GM10266 (cell line): ENCODE measurements at regions not wholly inside any gene's neighbourhood (a gene's known extent, or its start where the extent isn't known, plus 50 kb on each side); places are given as distances from the start of the nearest gene placed in this dataset.
"Not testable (repeated sequence)": the region's sequence is repeated elsewhere in the genome, so short reads cannot be mapped to it uniquely, and the experiment has no call there.

Experiments used
- DNase-seq: peaks from one replicate; pipeline ENCODE4 v3.0.0; 2012; ENCODE audit errors: extremely low spot score
- TF ChIP-seq, protein P1 (sequence below): IDR thresholded peaks from 2 replicates; pipeline ENCODE4 v1.5.1; 2012; ENCODE audit warnings: mild to moderate bottlenecking, low read depth; ENCODE audit not compliant: control insufficient read depth, insufficient read depth; ENCODE audit errors: missing control alignments

DNA sequence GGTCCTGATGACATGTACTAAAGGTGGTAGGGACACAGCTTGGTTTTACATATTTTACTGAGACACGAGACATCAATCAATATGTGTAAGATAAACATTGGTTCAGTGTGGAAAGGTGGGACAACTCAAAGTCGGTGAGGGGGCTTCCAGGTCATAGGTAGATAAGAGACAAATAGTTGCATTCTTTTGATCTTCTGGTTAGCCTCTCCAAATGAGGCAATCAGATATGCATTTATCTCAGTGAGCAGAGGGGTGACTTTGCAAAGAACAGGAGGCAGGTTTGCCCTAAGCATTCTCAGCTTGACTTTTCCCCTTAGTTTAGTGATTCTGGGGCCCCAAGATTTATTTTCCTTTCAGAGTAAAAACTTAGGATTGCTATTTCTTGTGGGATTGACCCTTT is 706.9 kb downstream of the GLUD2 start:
- DNase-seq = no peak
- TF ChIP-seq, protein P1, sequence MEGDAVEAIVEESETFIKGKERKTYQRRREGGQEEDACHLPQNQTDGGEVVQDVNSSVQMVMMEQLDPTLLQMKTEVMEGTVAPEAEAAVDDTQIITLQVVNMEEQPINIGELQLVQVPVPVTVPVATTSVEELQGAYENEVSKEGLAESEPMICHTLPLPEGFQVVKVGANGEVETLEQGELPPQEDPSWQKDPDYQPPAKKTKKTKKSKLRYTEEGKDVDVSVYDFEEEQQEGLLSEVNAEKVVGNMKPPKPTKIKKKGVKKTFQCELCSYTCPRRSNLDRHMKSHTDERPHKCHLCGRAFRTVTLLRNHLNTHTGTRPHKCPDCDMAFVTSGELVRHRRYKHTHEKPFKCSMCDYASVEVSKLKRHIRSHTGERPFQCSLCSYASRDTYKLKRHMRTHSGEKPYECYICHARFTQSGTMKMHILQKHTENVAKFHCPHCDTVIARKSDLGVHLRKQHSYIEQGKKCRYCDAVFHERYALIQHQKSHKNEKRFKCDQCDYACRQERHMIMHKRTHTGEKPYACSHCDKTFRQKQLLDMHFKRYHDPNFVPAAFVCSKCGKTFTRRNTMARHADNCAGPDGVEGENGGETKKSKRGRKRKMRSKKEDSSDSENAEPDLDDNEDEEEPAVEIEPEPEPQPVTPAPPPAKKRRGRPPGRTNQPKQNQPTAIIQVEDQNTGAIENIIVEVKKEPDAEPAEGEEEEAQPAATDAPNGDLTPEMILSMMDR = no peak

DNA sequence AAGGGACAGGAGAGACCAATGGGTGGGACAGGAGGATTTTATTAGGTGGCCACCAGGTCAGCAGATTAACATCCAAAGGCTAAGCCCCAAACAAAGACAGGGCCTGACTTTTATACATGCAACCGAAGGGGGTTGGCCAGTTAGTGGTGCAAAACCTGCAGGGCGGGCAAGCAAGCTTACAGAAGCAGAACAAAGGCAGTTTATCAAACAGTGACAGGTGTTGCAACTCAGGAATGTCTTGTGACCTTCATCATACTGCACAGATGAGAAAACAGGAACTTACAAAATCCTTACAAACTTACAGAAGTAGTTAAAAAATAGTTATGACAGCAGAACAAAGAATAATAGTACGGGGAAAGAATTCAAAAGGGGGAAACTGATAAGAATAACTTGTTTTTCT is 708.1 kb downstream of the GLUD2 start:
- no peak for DNase-seq
- TF ChIP-seq, protein P1 = no peak

DNA sequence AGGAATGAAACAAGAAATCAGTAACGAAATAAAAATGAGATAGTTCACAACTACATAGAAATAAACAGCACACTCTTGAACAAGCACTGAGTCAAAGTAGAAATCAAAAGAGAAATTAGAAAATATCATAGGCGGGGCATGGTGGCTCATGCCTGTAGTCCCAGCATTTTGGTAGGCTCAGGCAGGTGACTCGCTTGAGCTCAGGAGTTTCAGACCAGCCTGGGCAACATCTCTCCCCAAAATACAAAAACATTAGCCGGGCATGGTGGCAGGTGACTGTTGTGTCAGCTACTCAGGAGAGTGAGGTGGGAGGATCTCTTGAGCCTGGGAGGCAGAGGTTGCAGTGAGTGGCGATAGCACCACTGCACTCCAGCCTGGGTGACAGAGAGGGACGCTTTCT is 714.4 kb downstream of the GLUD2 start:
- TF ChIP-seq, protein P1 = no peak
- DNase-seq = no peak

DNA sequence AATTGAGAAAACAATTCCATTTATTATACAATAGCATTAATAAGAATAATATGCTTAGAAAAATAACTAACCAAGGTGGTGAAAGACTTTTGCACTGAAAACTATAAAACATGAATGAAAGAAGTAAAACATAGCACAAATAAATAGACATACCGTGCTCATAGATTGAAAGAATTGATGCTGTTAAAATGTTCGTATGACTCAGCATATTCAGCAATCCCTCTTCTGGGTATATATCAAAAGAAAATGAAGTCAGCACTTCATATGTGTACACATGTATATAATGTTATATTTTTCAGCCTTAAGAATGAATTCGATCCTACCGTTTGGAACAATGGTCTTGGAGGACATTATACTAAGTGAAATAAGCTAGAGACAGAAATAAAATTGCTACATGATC is 716.3 kb downstream of the GLUD2 start:
- TF ChIP-seq, protein P1 = no peak
- DNase-seq = no peak

DNA sequence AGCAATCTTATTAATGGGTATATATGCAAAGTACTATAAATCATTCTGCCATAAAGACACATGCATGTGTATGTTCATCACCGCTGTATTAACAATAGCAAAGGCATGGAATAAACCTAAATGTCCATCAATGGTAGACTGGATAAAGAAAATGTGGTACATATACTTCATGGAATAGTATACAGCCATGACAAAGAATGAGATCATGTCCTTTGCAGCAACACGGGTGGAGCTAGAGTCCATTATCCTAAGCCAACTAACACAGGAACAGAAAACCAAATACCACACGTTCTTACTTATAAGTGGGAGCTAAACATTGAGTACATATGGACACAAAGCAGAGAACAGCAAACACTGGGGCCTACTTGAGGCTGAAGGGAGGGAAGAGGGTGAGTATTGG is 720.8 kb downstream of the GLUD2 start:
- not testable (repeated sequence) for DNase-seq

DNA sequence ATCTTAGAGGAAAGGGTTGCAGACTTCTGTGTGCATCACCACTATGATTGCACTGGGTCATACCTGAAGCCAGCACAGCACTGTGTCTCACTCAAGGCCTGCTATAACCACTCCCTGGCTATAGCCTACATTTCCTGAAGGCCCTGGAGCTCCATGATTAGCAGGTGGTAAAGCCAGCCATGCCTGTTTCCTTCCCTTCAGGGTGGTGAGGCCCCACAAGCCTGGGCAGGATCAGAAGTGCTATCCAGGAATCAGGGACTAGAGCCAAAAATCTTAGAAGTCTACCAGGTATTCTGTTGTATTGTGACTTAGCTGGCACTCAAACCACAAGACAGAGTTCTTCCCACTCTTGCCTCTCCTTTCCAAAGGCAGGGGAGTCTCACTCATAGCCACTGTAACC is 734.6 kb downstream of the GLUD2 start:
- TF ChIP-seq, protein P1 = no peak
- no peak for DNase-seq

DNA sequence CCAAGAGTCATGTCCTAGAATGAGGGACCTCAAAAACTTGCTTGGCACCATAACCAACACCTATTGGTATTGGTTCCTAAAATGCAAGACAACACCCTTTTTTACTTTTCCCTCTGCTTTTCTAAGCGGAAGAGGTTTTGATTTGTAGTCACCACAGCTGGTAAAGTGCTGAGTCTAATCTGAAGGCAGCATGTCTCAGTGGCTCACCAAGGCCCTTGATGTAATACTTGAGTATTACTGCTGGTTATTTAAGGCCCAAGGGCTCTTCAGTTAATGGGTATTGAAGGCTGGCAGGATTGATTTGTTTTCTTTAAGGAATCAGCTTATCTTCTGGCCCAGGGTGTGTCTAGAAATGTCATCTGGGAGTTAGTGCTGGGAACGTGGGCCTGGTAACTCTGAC is 735.1 kb downstream of the GLUD2 start:
- TF ChIP-seq, protein P1 = no peak
- no peak for DNase-seq

DNA sequence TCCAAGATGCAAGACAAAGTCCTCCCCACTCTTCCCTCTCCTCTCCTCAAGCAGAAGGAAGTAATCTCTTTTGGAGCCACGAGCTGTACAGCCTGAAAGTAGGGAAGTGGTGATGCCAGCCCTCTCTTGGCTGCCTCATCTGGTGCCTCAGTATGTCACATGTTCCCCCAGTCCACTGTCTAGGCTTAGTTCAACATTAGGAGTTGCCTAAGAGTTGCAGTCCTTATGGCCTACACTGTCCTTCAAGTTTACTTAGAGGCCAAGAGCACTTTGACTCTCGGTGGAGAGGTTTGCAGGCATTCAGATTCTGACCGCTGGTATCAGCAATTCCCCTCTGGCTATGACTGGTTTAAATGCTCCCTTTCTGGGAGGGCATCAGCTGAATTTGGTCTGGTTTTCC is 735.6 kb downstream of the GLUD2 start:
- DNase-seq = no peak
- TF ChIP-seq, protein P1 = no peak
